IPS-15b (cell line): ENCODE measurements at regions not wholly inside any gene's neighbourhood (a gene's known extent, or its start where the extent isn't known, plus 50 kb on each side); places are given as distances from the start of the nearest gene placed in this dataset.

ENCODE experiments used
- H3K27me3 ChIP-seq: one replicate; pipeline ENCODE4 v1.6.1; 2013; ENCODE audit warnings: low read length; ENCODE audit not compliant: control insufficient read depth, insufficient read depth
- H3K36me3 ChIP-seq: one replicate; pipeline ENCODE4 v1.6.1; 2013; ENCODE audit warnings: low read length; ENCODE audit not compliant: control insufficient read depth, insufficient read depth
- H3K4me1 ChIP-seq: one replicate; pipeline ENCODE4 v1.6.1; 2013; ENCODE audit warnings: mild to moderate bottlenecking, low read length; ENCODE audit not compliant: control insufficient read depth, insufficient read depth
- H3K4me3 ChIP-seq: one replicate; pipeline ENCODE4 v1.5.1; 2013; ENCODE audit warnings: low read depth, low read length
- H3K9ac ChIP-seq: one replicate; pipeline ENCODE4 v1.6.1; 2013; ENCODE audit warnings: low read depth, mild to moderate bottlenecking, low read length
- H3K9me3 ChIP-seq: one replicate; pipeline ENCODE4 v1.6.1; 2013; ENCODE audit warnings: mild to moderate bottlenecking, low read length; ENCODE audit not compliant: control insufficient read depth, insufficient read depth

- Histone ChIP-seq H3K9ac (no peak overlapping the region), H3K36me3 (no peaks in the 10 kb centered on the region), H3K4me3 (no peak overlapping the region), H3K4me1 (no peaks in the 10 kb centered on the region), H3K27me3 (no peaks in the 10 kb centered on the region), H3K9me3 (no peaks in the 10 kb centered on the region)
Observed at GRCh38 chr6:67653561-67653960, 981.5 kb upstream of the ADGRB3 start.

GRCh38 chr6:67646550-67646949 is 988.5 kb upstream of the ADGRB3 start:
- Histone ChIP-seq H3K9me3 (no peaks in the 10 kb centered on the region), H3K27me3 (no peaks in the 10 kb centered on the region), H3K9ac (no peak overlapping the region), H3K36me3 (no peaks in the 10 kb centered on the region), H3K4me1 (no peaks in the 10 kb centered on the region), H3K4me3 (no peak overlapping the region)

- Histone ChIP-seq H3K9me3 (no peaks in the 10 kb centered on the region), H3K27me3 (no peaks in the 10 kb centered on the region), H3K9ac (no peak overlapping the region), H3K4me3 (no peak overlapping the region), H3K36me3 (no peaks in the 10 kb centered on the region), H3K4me1 (no peaks in the 10 kb centered on the region)
Observed at GRCh38 chr6:67643281-67643680, 991.8 kb upstream of the ADGRB3 start.

GRCh38 chr6:67642582-67642981 is 992.5 kb upstream of the ADGRB3 start:
- H3K4me3 ChIP-seq, result no peak overlapping the region
- no peaks in the 10 kb centered on the region for H3K9me3 ChIP-seq
- no peaks in the 10 kb centered on the region for H3K4me1 ChIP-seq
- H3K9ac ChIP-seq, result no peak overlapping the region
- no peaks in the 10 kb centered on the region for H3K36me3 ChIP-seq
- no peaks in the 10 kb centered on the region for H3K27me3 ChIP-seq

GRCh38 chr6:67640484-67640883 is 994.6 kb upstream of the ADGRB3 start:
- Histone ChIP-seq H3K9me3 (no peaks in the 10 kb centered on the region), H3K9ac (no peak overlapping the region), H3K27me3 (no peaks in the 10 kb centered on the region), H3K36me3 (no peaks in the 10 kb centered on the region), H3K4me1 (no peaks in the 10 kb centered on the region), H3K4me3 (no peak overlapping the region)

GRCh38 chr6:67639161-67639560 is 995.9 kb upstream of the ADGRB3 start:
- Histone ChIP-seq H3K4me3 (no peak overlapping the region), H3K4me1 (no peaks in the 10 kb centered on the region), H3K27me3 (no peaks in the 10 kb centered on the region), H3K9me3 (no peaks in the 10 kb centered on the region), H3K36me3 (no peaks in the 10 kb centered on the region), H3K9ac (no peak overlapping the region)

GRCh38 chr6:67634199-67634598 is 1000.9 kb upstream of the ADGRB3 start:
- Histone ChIP-seq H3K9ac (no peak overlapping the region), H3K36me3 (no peaks in the 10 kb centered on the region), H3K4me3 (no peak overlapping the region), H3K9me3 (no peaks in the 10 kb centered on the region), H3K27me3 (no peaks in the 10 kb centered on the region), H3K4me1 (no peaks in the 10 kb centered on the region)

GRCh38 chr6:67633058-67633457 is 1002.0 kb upstream of the ADGRB3 start:
- no peaks in the 10 kb centered on the region for H3K36me3 ChIP-seq
- no peaks in the 10 kb centered on the region for H3K4me1 ChIP-seq
- H3K9me3 ChIP-seq, result no peaks in the 10 kb centered on the region
- no peaks in the 10 kb centered on the region for H3K27me3 ChIP-seq
- H3K4me3 ChIP-seq, result no peak overlapping the region
- H3K9ac ChIP-seq, result no peak overlapping the region

- Histone ChIP-seq H3K9me3 (no peaks in the 10 kb centered on the region), H3K9ac (no peak overlapping the region), H3K36me3 (no peaks in the 10 kb centered on the region), H3K4me1 (no peaks in the 10 kb centered on the region), H3K4me3 (no peak overlapping the region), H3K27me3 (no peaks in the 10 kb centered on the region)
Observed at GRCh38 chr6:67630146-67630545, 1004.9 kb upstream of the ADGRB3 start.

- Histone ChIP-seq H3K36me3 (no peaks in the 10 kb centered on the region), H3K4me1 (no peaks in the 10 kb centered on the region), H3K4me3 (no peak overlapping the region), H3K27me3 (no peaks in the 10 kb centered on the region), H3K9me3 (no peaks in the 10 kb centered on the region), H3K9ac (no peak overlapping the region)
Observed at GRCh38 chr6:67629258-67629657, 1005.8 kb upstream of the ADGRB3 start.

- no peak overlapping the region for H3K4me3 ChIP-seq
- H3K9ac ChIP-seq, result no peak overlapping the region
- no peaks in the 10 kb centered on the region for H3K9me3 ChIP-seq
- no peaks in the 10 kb centered on the region for H3K36me3 ChIP-seq
- no peaks in the 10 kb centered on the region for H3K27me3 ChIP-seq
- H3K4me1 ChIP-seq, result no peaks in the 10 kb centered on the region
Observed at GRCh38 chr6:67615796-67616195, 1019.3 kb upstream of the ADGRB3 start.

- no peaks in the 10 kb centered on the region for H3K4me1 ChIP-seq
- H3K9me3 ChIP-seq, result no peaks in the 10 kb centered on the region
- H3K27me3 ChIP-seq, result no peaks in the 10 kb centered on the region
- no peak overlapping the region for H3K4me3 ChIP-seq
- no peaks in the 10 kb centered on the region for H3K36me3 ChIP-seq
- H3K9ac ChIP-seq, result no peak overlapping the region
Observed at GRCh38 chr6:67608099-67608749, 1026.9 kb upstream of the ADGRB3 start.
